Stimulated activated CD8-positive, alpha-beta memory T cell treated with anti-CD3 and anti-CD28 coated beads, Interleukin-12 subunit alpha, Interleukin-12 subunit beta, amount 100 ng/mL, for 1 hour (primary cell): ENCODE measurements at regions not wholly inside any gene's neighbourhood (a gene's known extent, or its start where the extent isn't known, plus 50 kb on each side); places are given as distances from the start of the nearest gene placed in this dataset.

Experiments used
- DNase-seq: peaks from one replicate; pipeline ENCODE4 v3.0.0-alpha.2; 2020; ENCODE audit warnings: low read depth

DNA sequence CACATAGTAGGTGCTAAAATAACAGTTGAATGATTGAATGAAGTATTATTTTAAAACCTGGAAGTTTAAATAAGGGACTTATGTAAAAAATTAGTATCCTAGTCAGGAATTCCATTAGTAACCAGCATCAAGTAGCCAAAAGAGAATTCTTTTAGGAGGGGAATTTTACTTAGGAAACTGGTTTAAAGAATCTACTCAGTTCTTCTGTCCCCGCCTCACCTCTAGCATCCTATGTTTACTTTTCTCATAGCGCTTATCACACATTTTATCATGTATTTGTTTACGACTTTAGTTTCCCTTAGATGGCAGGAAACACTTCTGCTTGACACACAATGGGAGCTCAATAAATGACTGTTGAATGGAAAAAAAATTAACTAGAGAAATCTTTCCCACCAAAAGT, 229.0 kb downstream of the KLF5 start:
- no peak for DNase-seq

DNA sequence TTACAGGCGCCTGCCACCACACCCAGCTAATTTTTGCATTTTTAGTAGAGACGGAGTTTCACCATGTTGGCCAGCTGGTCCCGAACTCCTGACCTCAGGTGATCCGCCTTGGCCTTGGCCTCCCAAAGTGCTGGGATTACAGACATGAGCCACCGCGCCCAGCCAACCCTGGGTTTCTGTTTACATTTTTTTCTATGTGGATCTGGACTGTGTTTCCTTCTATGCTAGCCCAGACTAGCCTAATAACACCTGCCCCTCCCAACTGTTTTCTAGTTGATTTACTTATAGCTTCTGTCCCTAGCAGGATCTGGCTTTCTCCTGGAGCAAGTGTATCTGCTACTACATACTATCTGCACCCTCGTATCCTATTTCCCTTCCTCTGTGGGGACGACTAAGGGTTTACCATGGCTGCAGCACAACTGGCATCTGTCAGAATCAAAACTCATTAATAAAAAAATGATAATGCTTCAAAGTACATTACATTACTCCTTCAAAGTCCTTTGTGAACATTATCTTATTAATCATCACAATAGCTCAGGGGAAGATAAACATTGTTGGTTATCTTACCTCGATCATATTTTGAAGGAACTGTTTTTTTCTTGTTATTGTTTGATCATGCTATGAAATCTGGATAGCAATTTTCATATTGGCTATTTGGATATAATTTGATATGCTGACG, 228.3 kb downstream of the KLF5 start:
- DNase-seq = no peak

DNA sequence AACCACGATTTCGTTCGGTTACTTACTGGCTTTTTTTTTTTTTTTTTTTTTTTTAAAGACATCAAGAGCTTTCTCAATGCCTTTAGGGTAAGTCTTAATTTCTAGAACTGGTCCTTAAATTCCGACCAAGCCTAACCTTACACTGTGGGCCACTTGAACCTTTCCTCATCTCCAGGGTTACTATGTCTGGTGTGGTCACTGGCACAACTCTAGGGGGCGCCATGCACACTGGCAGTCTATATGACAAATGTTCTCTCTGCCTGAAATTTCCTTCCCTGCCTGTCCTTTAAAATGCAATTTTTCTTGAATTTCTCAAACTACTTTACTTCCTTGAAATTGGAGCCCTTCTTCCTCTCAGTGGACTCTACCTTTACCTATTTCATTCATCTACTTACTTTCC, 227.4 kb downstream of the KLF5 start:
- no peak for DNase-seq

DNA sequence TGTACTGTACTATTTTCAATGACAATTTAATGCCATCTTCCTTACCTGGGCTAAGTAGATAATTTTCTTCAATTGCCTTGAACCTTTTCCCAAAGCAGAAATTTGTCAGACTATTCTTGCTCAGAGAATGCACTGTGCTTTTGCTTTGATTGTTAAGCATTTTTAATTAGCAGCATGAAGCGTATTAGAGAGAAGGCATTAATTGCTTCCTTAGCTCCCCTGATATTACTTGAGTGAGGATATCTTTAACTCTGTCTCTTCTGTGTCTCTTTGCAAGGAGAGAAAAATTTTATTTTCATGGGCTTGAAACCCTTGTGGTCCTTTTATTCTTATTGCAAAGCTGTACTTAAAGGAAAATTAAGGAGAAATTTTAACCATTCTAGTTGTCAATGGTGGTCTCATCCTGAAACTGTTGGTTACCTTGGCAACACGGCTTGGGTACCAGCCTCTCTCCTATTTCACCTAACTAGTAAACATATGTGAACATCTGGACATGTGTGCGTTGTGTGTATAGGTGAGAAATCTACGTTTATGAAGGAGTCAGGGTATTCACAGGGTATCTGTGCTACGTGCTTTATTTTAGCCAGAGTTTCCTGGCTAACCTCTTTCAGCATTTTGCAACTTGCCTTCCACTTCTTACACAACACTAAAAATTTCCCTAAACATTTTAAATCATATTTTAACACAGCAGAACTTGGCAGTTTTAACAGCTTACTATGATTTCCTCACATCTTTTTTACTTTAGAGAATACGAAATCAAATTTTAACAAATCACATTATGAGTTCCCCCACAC, 225.5 kb downstream of the KLF5 start:
- no peak for DNase-seq

DNA sequence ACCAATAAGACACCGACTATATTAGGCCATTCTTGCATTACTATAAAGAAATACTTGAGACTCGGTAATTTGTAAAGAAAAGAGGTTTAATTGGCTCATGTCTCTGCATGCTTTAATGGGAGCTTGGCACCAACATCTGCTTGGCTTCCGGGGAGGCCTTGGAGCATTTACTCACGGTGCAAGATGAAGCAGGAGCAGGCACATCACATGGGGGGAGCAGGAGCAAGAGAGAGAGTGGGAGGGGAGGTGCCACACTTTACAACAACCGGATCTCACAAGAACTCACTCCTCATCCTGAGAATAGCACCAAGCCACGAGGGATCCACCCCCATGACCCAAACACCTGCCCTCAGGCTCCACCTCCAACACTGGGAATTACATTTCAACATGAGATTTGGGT, 224.8 kb downstream of the KLF5 start:
- DNase-seq = no peak

GRCh38 chr13:73281746-73282145, 222.9 kb downstream of the KLF5 start:
- DNase-seq = no peak

GRCh38 chr13:73278186-73278585, 219.4 kb downstream of the KLF5 start:
- DNase-seq = no peak

DNA sequence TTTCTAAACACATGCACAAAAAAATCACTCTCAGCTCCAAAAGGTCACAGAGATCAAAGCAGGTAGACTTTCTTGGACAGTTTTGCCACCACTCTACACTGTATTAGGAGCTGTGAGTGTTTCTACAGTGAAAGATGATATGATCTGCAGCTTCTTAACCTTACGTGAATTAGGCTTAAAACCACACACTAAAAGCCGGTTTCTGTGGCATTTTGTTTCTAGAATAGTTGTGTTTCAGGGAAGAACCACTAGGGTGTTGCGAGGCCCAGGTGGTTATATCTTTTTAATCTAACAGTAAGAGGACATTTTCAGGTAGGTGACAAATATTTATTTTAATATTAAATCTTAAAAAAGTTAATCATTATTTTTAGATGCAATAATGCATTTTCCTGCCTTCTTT, 216.4 kb downstream of the KLF5 start:
- DNase-seq = no peak

- no peak for DNase-seq
Measured at GRCh38 chr13:73274147-73274546, 215.3 kb downstream of the KLF5 start.

DNA sequence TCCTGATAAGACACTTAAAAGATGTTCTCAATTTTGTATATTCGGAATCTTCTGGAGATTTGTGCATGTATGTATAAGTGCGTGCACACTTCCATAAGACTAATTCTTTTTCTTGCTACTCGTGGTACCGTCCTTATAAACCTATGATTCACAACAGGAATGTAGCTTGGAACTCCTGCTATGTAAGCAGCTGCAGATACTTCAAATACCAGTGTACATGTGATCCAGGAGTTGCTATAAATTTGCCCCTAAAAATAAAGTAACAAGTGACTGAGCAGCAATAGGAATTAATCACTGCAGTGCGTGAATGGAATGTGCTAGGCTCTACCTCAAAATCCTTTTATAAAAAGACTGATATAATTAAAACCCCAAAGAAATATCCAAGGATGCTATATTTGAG, 214.9 kb downstream of the KLF5 start:
- DNase-seq = no peak

DNA sequence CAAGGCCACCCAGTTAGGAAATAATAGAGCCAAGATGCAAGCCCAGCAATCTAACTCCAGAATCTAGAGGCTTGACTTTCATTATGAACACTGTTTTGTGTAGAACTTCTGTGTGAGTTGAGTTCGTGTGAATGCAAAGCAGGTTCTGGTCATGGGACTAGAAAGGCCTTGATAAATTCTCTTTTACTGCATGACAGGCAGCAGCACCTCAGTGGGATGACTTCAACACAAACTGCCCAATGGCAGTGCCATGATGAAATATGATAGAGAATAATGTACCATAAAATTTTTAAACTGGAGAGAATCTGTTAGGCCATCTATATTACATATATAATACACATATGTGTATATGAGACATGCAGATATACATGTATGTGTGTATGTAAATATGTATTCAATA, 214.5 kb downstream of the KLF5 start:
- DNase-seq = no peak

- no peak for DNase-seq
Measured at GRCh38 chr13:73272831-73273230, 214.0 kb downstream of the KLF5 start.

GRCh38 chr13:73268306-73268705, 209.5 kb downstream of the KLF5 start:
- no peak for DNase-seq

DNA sequence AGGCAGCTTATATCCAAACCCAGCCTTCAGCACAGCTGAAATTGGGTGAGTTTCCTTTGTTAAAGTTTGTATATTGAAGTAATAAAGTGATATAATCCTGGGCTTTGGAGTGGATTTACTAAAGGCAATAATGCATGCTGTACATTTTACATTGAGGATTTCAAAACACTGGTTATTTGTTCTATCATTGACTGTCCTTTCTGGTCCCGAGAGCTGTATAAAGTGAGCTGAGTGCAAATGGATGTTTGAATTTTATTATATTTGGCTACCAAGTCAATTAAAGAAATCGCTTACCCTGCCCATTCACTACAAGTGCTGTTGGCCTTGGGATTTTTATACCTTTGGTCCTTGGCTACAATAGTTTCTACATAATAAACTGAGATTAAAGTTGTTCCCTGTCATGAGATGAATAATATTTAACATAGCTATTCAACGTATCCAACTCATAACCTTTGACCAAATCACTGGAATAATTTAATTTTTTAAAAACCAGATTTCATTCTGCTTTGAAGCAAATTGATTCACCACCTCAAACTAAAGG, 207.9 kb downstream of the KLF5 start:
- DNase-seq = no peak

DNA sequence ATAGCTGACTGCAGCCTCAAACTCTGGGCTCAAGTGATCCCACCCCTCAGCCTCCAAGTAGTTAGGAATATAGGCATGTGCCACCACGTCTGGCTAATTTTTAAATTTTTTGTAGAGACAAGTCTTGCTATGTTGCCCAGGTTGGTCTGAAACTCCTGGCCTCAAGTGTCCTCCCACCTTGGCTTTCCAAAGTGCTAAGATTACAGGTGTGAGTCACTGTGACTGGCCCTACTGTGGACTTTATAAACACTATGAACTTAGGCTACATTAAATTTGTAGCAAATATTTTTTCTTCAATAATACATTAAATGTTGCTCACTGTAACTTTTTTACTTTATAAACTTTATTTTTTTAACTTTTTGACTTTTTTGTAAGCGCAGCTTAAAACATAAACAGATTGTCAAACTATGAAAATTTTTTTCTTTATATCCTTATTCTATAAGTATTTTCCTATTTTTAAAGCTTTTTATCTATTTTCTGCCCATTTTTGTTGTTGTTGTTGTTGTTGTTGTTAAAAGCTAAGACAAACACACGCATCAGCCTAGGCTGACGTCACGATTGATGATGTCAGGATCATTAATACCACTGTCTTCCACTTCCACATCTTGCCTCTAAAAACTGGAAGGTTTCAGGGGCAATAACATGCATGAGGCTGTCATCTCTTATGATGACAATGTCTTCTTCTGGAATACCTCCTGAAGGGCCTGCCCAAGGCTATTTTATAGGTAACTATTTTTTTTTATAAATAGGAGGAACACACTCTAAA, 204.2 kb downstream of the KLF5 start:
- DNase-seq = no peak

DNA sequence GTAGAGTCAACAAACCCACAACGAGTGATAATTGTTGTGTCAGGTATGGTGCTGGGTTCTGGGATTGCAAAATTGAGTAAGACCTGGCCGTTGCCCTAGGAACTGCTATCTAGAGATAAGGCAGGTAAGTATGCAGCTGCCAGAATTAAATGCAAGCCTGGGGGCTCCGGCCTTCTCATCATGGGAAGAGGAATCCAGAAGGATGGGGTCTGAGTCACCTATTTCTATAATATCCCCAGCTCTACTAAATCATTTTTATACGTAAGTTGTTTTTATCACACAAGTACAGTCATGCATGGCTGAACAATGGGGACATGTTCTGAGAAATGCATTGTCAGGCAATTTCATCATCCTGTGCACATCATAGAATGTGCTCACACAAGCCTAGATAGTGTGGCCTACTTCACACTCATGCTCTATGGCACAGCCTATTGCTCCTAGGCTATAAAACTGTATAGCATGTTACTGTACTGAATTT, 203.0 kb downstream of the KLF5 start:
- no peak for DNase-seq

GRCh38 chr13:73259061-73260017, 200.5 kb downstream of the KLF5 start:
- DNase-seq = no peak

GRCh38 chr13:73258406-73258805, 199.6 kb downstream of the KLF5 start:
- DNase-seq = no peak

- DNase-seq = no peak
Measured at GRCh38 chr13:73254827-73255226, 196.0 kb downstream of the KLF5 start.

DNA sequence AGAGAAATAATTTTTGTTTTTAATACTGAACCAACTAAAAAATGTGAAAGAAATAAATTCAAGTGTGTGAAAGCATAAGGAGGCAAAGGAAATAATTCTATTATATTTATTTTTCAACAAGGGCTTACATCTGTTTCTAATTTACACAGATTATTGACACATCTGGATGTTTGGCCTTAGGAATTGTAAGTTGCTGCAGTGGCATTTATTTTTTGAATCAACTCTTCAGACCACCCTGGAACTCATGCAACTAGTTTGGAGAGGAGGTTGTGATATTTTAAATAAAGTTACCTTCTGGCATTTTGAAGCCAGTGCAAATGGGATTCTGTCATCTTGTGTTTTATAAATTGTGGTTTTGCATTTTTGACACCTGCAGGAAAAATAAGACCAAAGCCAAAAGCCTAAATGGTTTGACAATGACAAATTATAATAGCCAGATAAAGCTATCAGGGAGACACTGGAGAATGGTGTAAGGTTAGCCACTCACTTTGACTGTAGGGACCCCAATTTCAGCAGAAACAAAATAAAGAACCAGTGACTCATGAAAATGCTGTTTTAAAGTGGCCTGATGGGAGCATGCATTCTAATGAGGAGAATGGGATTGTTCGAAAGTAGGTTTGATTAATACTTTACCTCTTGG, 192.9 kb downstream of the KLF5 start:
- no peak for DNase-seq

DNA sequence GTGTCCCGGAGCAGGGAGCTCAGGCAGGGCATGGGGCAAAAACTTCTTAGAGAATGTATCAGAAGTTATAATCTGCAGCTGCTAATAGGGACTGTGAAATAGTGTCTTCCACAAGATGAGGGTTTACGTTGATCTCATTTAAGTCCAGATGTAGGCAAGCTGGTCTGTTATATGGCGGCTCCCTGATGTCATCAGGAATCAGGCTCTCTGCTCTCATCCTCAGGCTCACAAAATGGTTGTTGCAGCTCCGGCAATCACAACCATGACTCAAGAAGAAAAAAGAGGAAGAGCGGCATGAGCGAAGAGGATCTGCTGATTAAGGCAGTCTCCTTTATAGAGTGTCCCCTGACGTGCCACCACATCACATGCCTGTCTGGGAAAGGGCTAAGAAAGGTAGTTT, 191.3 kb downstream of the KLF5 start:
- DNase-seq = no peak
